ENCODE measurements at regions not wholly inside any gene's neighbourhood (a gene's known extent, or its start where the extent isn't known, plus 50 kb on each side); places are given as distances from the start of the nearest gene placed in this dataset.

- Histone ChIP-seq H3K27ac (ENCODE audit: low read depth, low read length) (no peak overlapping the region), H3K9ac (replicated peaks in 1 of 4; ENCODE audit: extremely low read depth in 1 of 4, low read depth in 3 of 4, low read length in 3 of 4) (no peak overlapping the region), H3K79me2 (ENCODE audit: control insufficient read depth in 1 of 2, insufficient read depth in 2 of 2, low read length in 2 of 2) (no peaks in the 10 kb centered on the region; a peak in 1 of 4 replicates), H3K14ac (ENCODE audit: insufficient read length) (no peak overlapping the region), H2BK12ac (ENCODE audit: low read depth, low read length) (no peak overlapping the region), H3K23me2 (ENCODE audit: low read depth, low read length) (no peaks in the 10 kb centered on the region; the same call in 1 of the 2 replicates), H4K5ac (ENCODE audit: insufficient read length, low read depth, low read length) (no peak overlapping the region), H2AK5ac (ENCODE audit: low read depth, low read length) (no peak overlapping the region), H3K4ac (replicated peaks; ENCODE audit: insufficient read length, low read depth, low read length) (no peak overlapping the region), H3K4me1 (replicated peaks in 1 of 4; ENCODE audit: control insufficient read depth in 3 of 4, insufficient read depth in 4 of 4, low read length in 3 of 4) (peaks cover 0 to 9% (median 0%) of the 10 kb centered on the region in 4 experiments; a peak in 3 of 7 replicates), H3K23ac (ENCODE audit: insufficient read length) (no peak overlapping the region), H4K8ac (ENCODE audit: extremely low read depth, insufficient read depth, low read length) (no peak overlapping the region), H3K9me3 (ENCODE audit: insufficient read depth in 2 of 2, low read depth in 1 of 2, low read length in 1 of 2) (peaks cover 13 to 17% of the 10 kb centered on the region in 2 experiments; a peak in 3 of 4 replicates), H3K4me3 (ENCODE audit: extremely low read depth in 1 of 4, insufficient read depth in 2 of 4, low read depth in 3 of 4, low read length in 4 of 4) (no peak overlapping the region), H3K18ac (ENCODE audit: extremely low read depth, low read length) (no peak overlapping the region), H3K4me2 (ENCODE audit: insufficient read depth in 1 of 2, low read depth in 2 of 2, low read length in 2 of 2) (no peak overlapping the region), H2BK20ac (ENCODE audit: low read length) (no peak overlapping the region), H3K36me3 (ENCODE audit: control insufficient read depth in 2 of 4, insufficient read depth in 4 of 4, low read length in 3 of 4) (no peaks in the 10 kb centered on the region; a peak in 1 of 8 replicates), H2BK120ac (replicated peaks; ENCODE audit: low read depth, low read length) (no peak overlapping the region), H3K79me1 (ENCODE audit: low read depth, low read length) (peaks cover 6% of the 10 kb centered on the region), H3K56ac (replicated peaks; ENCODE audit: insufficient read length, low read depth, low read length) (no peak overlapping the region), H4K91ac (replicated peaks; ENCODE audit: insufficient read length, low read length) (no peak overlapping the region), H4K20me1 (replicated peaks in 1 of 2; ENCODE audit: control insufficient read depth in 1 of 2, insufficient read depth in 2 of 2, low read length in 2 of 2) (peaks cover 1 to 4% of the 10 kb centered on the region in 2 experiments), H2BK15ac (ENCODE audit: low read length) (no peak overlapping the region), H2AFZ (ENCODE audit: low read length) (no peak overlapping the region), H3K27me3 (replicated peaks in 1 of 4; ENCODE audit: control insufficient read depth in 3 of 4, extremely low read depth in 1 of 4, insufficient read depth in 3 of 4, low read length in 3 of 4) (no peaks in the 10 kb centered on the region), H2BK5ac (ENCODE audit: low read depth, low read length) (no peak overlapping the region)
- DNase-seq (ENCODE audit: low read depth in 1 of 2, low spot score in 2 of 2) (no peak), FAIRE-seq (no peak)
- ChIA-PET POLR2A (ENCODE audit: partially characterized antibody) (interaction anchor here (1.0 kb wide), 1 partner anchor 10 kb away, joined by 3 read pairs; no protein-coding TSS in a partner anchor), CTCF (ENCODE audit: partially characterized antibody) (no interaction called here)
- WGBS, 2 experiments (ENCODE audit: extremely low coverage in 1 of 2, insufficient coverage in 1 of 2, insufficient read length in 1 of 2, insufficient replicate concordance in 2 of 2, low coverage in 1 of 2, low lambda C conversion rate in 2 of 2, missing lambda C conversion rate in 1 of 2) = 87% methylated on average over 8 of the region's 8 CpGs; no CpG with 5 or more reads in 1 of the 2 experiments
- TF ChIP-seq MAX (IDR thresholded peaks at IDR 0.05) = no peak
Measured at GRCh38 chr17:77302682-77303081, 161.9 kb downstream of the SEC14L1 start.
